ENCODE measurements at regions not wholly inside any gene's neighbourhood (a gene's known extent, or its start where the extent isn't known, plus 50 kb on each side); places are given as distances from the start of the nearest gene placed in this dataset.

GRCh38 chr10:2834214-2834613 is 233.1 kb upstream of the PFKP start:
- no CpG with 5 or more reads among the region's 2 CpGs for WGBS, 2 donors (ENCODE audit: extremely low coverage in 2 of 2, insufficient read length in 2 of 2, insufficient replicate concordance in 1 of 2)
- H3K27me3 ChIP-seq (ENCODE audit: control insufficient read depth in 3 of 3, insufficient read depth in 3 of 3, low read depth in 1 of 3, low read length in 3 of 3), result no peaks in the 10 kb centered on the region

GRCh38 chr10:2831509-2831908 is 235.8 kb upstream of the PFKP start:
- Histone ChIP-seq H3K14ac (ENCODE audit: low read length) (no peak overlapping the region), H3K4ac (ENCODE audit: low read length) (no peak overlapping the region), H3K4me3 (ENCODE audit: low read length in 2 of 2) (no peak overlapping the region), H4K91ac (ENCODE audit: low read depth, low read length, poor library complexity) (no peak overlapping the region), H3K9me3 (replicated peaks in 1 of 2; ENCODE audit: control insufficient read depth in 2 of 2, insufficient read depth in 1 of 2, low read depth in 1 of 2, low read length in 2 of 2) (peaks cover 0 to 1% of the 10 kb centered on the region in 2 donors), H3K4me1 (ENCODE audit: control insufficient read depth in 2 of 2, insufficient read depth in 1 of 2, low read depth in 1 of 2, low read length in 2 of 2) (no peaks in the 10 kb centered on the region), H3K36me3 (replicated peaks in 1 of 2; ENCODE audit: control insufficient read depth in 2 of 2, insufficient read depth in 2 of 2, low read length in 2 of 2) (no peaks in the 10 kb centered on the region), H3K27me3 (ENCODE audit: control insufficient read depth in 3 of 3, insufficient read depth in 3 of 3, low read depth in 1 of 3, low read length in 3 of 3) (no peaks in the 10 kb centered on the region), H2BK5ac (ENCODE audit: low read length) (no peak overlapping the region), H3K9ac (ENCODE audit: low read depth, low read length, poor library complexity) (no peak overlapping the region), H4K8ac (ENCODE audit: low read depth, low read length) (no peak overlapping the region), H3K23ac (ENCODE audit: low read depth, low read length, poor library complexity) (no peak overlapping the region), H3K4me2 (ENCODE audit: insufficient read depth, low read length, poor library complexity, severe bottlenecking) (no peak overlapping the region), H3K18ac (ENCODE audit: low read length) (no peak overlapping the region), H2BK120ac (ENCODE audit: low read depth, low read length) (no peak overlapping the region), H2BK15ac (ENCODE audit: low read length) (no peak overlapping the region), H2AFZ (ENCODE audit: low read length) (no peak overlapping the region), H3K79me1 (ENCODE audit: low read depth, low read length) (no peaks in the 10 kb centered on the region), H2BK12ac (ENCODE audit: low read length) (no peak overlapping the region), H3K27ac (replicated peaks; ENCODE audit: low read length) (no peak overlapping the region), H2AK5ac (ENCODE audit: low read depth, low read length) (no peak overlapping the region)
- no CpG with 5 or more reads among the region's 7 CpGs for WGBS, 2 donors (ENCODE audit: extremely low coverage in 2 of 2, insufficient read length in 2 of 2, insufficient replicate concordance in 1 of 2)
- no peak for DNase-seq (ENCODE audit: low spot score)

More at GRCh38 chr10:2834214-2834613, 233.1 kb upstream of the PFKP start:
- Histone ChIP-seq H3K36me3 (replicated peaks in 1 of 2; ENCODE audit: control insufficient read depth in 2 of 2, insufficient read depth in 2 of 2, low read length in 2 of 2) (no peaks in the 10 kb centered on the region), H3K23ac (ENCODE audit: low read depth, low read length, poor library complexity) (no peak overlapping the region), H2AFZ (ENCODE audit: low read length) (no peak overlapping the region), H3K14ac (ENCODE audit: low read length) (no peak overlapping the region), H3K4me3 (ENCODE audit: low read length in 2 of 2) (no peak overlapping the region), H3K79me1 (ENCODE audit: low read depth, low read length) (no peaks in the 10 kb centered on the region), H2BK5ac (ENCODE audit: low read length) (no peak overlapping the region), H2BK120ac (ENCODE audit: low read depth, low read length) (no peak overlapping the region), H3K4me2 (ENCODE audit: insufficient read depth, low read length, poor library complexity, severe bottlenecking) (no peak overlapping the region), H4K91ac (ENCODE audit: low read depth, low read length, poor library complexity) (no peak overlapping the region), H3K18ac (ENCODE audit: low read length) (no peak overlapping the region), H4K8ac (ENCODE audit: low read depth, low read length) (no peak overlapping the region), H3K9me3 (replicated peaks in 1 of 2; ENCODE audit: control insufficient read depth in 2 of 2, insufficient read depth in 1 of 2, low read depth in 1 of 2, low read length in 2 of 2) (no peaks in the 10 kb centered on the region), H3K9ac (ENCODE audit: low read depth, low read length, poor library complexity) (no peak overlapping the region), H2BK12ac (ENCODE audit: low read length) (no peak overlapping the region), H3K4ac (ENCODE audit: low read length) (no peak overlapping the region), H2AK5ac (ENCODE audit: low read depth, low read length) (no peak overlapping the region), H2BK15ac (ENCODE audit: low read length) (no peak overlapping the region), H3K27ac (replicated peaks; ENCODE audit: low read length) (no peak overlapping the region), H3K4me1 (ENCODE audit: control insufficient read depth in 2 of 2, insufficient read depth in 1 of 2, low read depth in 1 of 2, low read length in 2 of 2) (no peaks in the 10 kb centered on the region)
- no peak for DNase-seq (ENCODE audit: low spot score)

GRCh38 chr10:2828741-2829140 is 238.6 kb upstream of the PFKP start:
- Histone ChIP-seq H3K14ac (ENCODE audit: low read length) (no peak overlapping the region), H3K4me2 (ENCODE audit: insufficient read depth, low read length, poor library complexity, severe bottlenecking) (no peak overlapping the region), H3K18ac (ENCODE audit: low read length) (no peak overlapping the region), H2AK5ac (ENCODE audit: low read depth, low read length) (no peak overlapping the region), H3K27ac (replicated peaks; ENCODE audit: low read length) (no peak overlapping the region), H3K4me3 (ENCODE audit: low read length in 2 of 2) (no peak overlapping the region), H3K23ac (ENCODE audit: low read depth, low read length, poor library complexity) (no peak overlapping the region), H4K8ac (ENCODE audit: low read depth, low read length) (no peak overlapping the region), H2AFZ (ENCODE audit: low read length) (no peak overlapping the region), H2BK15ac (ENCODE audit: low read length) (no peak overlapping the region), H3K4me1 (ENCODE audit: control insufficient read depth in 2 of 2, insufficient read depth in 1 of 2, low read depth in 1 of 2, low read length in 2 of 2) (no peaks in the 10 kb centered on the region), H3K9ac (ENCODE audit: low read depth, low read length, poor library complexity) (no peak overlapping the region), H2BK5ac (ENCODE audit: low read length) (no peak overlapping the region), H3K9me3 (replicated peaks in 1 of 2; ENCODE audit: control insufficient read depth in 2 of 2, insufficient read depth in 1 of 2, low read depth in 1 of 2, low read length in 2 of 2) (peaks cover 0 to 1% of the 10 kb centered on the region in 2 donors), H3K4ac (ENCODE audit: low read length) (no peak overlapping the region), H4K91ac (ENCODE audit: low read depth, low read length, poor library complexity) (no peak overlapping the region), H3K27me3 (ENCODE audit: control insufficient read depth in 3 of 3, insufficient read depth in 3 of 3, low read depth in 1 of 3, low read length in 3 of 3) (no peaks in the 10 kb centered on the region), H2BK120ac (ENCODE audit: low read depth, low read length) (no peak overlapping the region), H2BK12ac (ENCODE audit: low read length) (no peak overlapping the region), H3K36me3 (replicated peaks in 1 of 2; ENCODE audit: control insufficient read depth in 2 of 2, insufficient read depth in 2 of 2, low read length in 2 of 2) (no peaks in the 10 kb centered on the region), H3K79me1 (ENCODE audit: low read depth, low read length) (no peaks in the 10 kb centered on the region)
- DNase-seq (ENCODE audit: low spot score), result no peak
- no CpG with 5 or more reads among the region's 14 CpGs for WGBS, 2 donors (ENCODE audit: extremely low coverage in 2 of 2, insufficient read length in 2 of 2, insufficient replicate concordance in 1 of 2)

DNA sequence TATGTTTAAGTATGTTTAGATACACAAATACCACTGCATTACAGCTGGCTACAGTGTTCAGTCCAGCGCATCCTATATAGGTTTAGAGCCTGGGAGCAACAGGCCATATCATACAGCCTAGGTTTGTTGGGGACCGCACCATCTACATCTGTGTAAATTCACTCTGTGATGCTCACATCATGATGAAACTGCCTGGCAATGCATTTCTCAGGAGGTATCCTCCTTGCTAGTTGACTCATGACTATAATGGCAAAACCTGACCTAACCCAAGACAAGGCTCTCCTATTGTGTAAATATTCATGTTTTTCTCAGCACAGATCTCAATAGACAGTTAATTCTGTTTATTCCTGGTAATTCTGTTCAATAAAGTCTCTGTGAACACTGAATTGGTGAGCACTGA is 240.7 kb upstream of the PFKP start:
- DNase-seq (ENCODE audit: low spot score), result no peak
- Histone ChIP-seq H2BK12ac (ENCODE audit: low read length) (no peak overlapping the region), H3K18ac (ENCODE audit: low read length) (no peak overlapping the region), H3K23ac (ENCODE audit: low read depth, low read length, poor library complexity) (no peak overlapping the region), H3K79me1 (ENCODE audit: low read depth, low read length) (no peaks in the 10 kb centered on the region), H3K14ac (ENCODE audit: low read length) (no peak overlapping the region), H3K9ac (ENCODE audit: low read depth, low read length, poor library complexity) (no peak overlapping the region), H2BK15ac (ENCODE audit: low read length) (no peak overlapping the region), H3K27me3 (ENCODE audit: control insufficient read depth in 3 of 3, insufficient read depth in 3 of 3, low read depth in 1 of 3, low read length in 3 of 3) (no peaks in the 10 kb centered on the region), H3K36me3 (replicated peaks in 1 of 2; ENCODE audit: control insufficient read depth in 2 of 2, insufficient read depth in 2 of 2, low read length in 2 of 2) (no peaks in the 10 kb centered on the region), H3K27ac (replicated peaks; ENCODE audit: low read length) (no peak overlapping the region), H4K91ac (ENCODE audit: low read depth, low read length, poor library complexity) (no peak overlapping the region), H3K4ac (ENCODE audit: low read length) (no peak overlapping the region), H2BK5ac (ENCODE audit: low read length) (no peak overlapping the region), H4K8ac (ENCODE audit: low read depth, low read length) (no peak overlapping the region), H2AFZ (ENCODE audit: low read length) (no peak overlapping the region), H2BK120ac (ENCODE audit: low read depth, low read length) (no peak overlapping the region), H3K4me3 (ENCODE audit: low read length in 2 of 2) (no peak overlapping the region), H3K4me1 (ENCODE audit: control insufficient read depth in 2 of 2, insufficient read depth in 1 of 2, low read depth in 1 of 2, low read length in 2 of 2) (no peaks in the 10 kb centered on the region), H3K4me2 (ENCODE audit: insufficient read depth, low read length, poor library complexity, severe bottlenecking) (no peak overlapping the region), H3K9me3 (replicated peaks in 1 of 2; ENCODE audit: control insufficient read depth in 2 of 2, insufficient read depth in 1 of 2, low read depth in 1 of 2, low read length in 2 of 2) (peaks cover 0 to 1% of the 10 kb centered on the region in 2 donors), H2AK5ac (ENCODE audit: low read depth, low read length) (no peak overlapping the region)
- no CpG with 5 or more reads among the region's 2 CpGs for WGBS, 2 donors (ENCODE audit: extremely low coverage in 2 of 2, insufficient read length in 2 of 2, insufficient replicate concordance in 1 of 2)
